ENCODE measurements at regions not wholly inside any gene's neighbourhood (a gene's known extent, or its start where the extent isn't known, plus 50 kb on each side); places are given as distances from the start of the nearest gene placed in this dataset.
A peak's percentile ranks its signal among the peaks of the same experiment; 100 is the strongest.
"Not testable (repeated sequence)": the region's sequence is repeated elsewhere in the genome, so short reads cannot be mapped to it uniquely, and the experiment has no call there.

DNA sequence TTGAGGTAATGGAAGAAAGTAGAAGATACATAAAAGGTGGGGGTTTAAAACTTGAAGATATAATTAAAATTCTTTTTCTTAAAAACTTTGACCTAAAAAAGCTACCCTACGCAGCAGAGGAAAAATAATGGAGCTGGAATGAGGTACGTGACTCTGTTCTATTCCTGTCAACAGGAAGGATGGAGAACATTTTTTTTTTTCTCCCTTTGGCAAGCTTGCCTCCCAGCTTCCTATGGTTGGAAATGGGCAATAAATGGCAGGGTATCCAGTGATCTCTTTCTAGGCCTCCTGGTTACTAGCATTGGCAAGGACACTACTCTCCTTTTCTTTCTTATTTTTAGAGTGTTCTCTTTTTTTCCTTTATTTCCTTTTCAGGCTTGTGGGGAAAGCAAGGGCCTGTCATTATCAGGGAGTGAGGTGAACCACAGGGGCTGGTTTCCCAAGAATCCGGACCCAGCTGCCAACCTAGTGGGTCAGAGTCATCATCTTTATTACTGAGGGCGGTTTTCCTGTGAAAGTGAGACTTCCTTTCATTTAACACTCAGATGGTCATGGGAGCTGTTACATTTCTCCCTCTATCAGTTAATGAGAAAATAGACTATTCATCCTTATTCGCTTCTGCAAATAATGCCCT, 224.6 kb downstream of the SPRY1 start:
- intact Hi-C loops (cut with DNase I) = no loop called here
- DNase-seq = no peak

GRCh38 chr4:123622572-123622971, 226.0 kb downstream of the SPRY1 start:
- no peak for DNase-seq
- intact Hi-C loops (cut with DNase I) = no loop called here

DNA sequence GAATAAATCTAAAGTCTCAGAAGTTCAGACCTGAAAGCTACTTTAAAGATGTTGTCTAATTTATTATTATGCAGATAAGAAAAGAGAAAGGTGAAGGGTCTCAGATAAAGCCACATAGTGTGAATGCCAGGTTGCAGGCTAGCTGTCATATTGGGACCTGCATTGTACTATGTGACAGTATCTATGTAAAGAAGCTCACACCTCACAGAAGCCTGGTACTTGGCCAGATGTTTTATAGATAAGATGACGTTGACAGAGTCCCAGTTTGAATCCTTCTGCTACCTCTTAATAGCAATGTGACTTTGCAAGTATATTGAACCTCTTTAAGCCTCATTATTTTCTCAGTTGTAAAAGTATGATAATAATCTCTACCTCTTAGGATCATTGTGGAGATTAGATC, 227.0 kb downstream of the SPRY1 start:
- no peak for DNase-seq
- intact Hi-C loops (cut with DNase I) = no loop called here

DNA sequence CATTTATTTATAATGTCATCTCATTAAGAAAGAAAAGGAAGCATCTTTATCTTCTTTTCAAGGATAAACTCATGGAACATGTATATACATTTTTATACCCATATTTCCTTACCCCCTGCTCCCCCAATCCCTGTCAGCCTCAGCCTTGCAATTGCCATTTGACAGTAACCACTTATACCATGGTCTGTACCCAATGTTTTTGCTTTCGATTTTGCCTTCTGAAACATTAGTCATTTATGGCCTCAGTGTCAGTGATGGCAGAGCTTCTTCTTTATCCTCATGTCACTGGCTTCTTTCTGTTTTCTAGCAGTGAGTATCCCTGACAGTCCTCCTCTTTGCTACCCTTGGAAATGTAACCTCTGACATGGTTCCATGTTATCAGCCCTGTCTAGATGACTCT, 228.4 kb downstream of the SPRY1 start:
- intact Hi-C loops (cut with DNase I) = no loop called here

DNA sequence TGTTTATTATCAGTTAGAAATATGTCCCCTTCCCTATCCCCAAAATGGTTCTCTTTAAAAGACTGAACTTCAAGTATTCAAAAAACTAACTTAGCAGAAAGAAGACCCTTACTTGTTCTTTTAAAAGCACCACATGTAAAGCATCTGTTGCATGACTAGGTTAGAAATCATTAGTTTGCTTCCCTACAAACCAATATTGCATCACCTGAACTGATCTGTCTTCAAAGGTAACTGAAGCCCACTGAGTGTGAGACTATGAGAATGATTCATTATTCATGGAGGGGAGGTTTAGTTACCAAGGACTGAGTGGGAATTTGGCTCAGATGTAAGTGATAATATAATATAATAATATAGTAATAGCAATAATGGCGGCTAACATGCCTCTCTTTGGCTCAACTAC, 231.7 kb downstream of the SPRY1 start:
- no peak for DNase-seq
- intact Hi-C loops (cut with DNase I) = no loop called here

More for the DNA sequence above, 228.4 kb downstream of the SPRY1 start:
- DNase-seq = no peak

- intact Hi-C loops (cut with DNase I) = no loop called here
- no peak for DNase-seq
Observed at GRCh38 chr4:123631786-123632692, 235.4 kb downstream of the SPRY1 start.

GRCh38 chr4:123632693-123633030, 236.1 kb downstream of the SPRY1 start:
- no peak for DNase-seq
- intact Hi-C loops (cut with DNase I) = no loop called here

- no peak for DNase-seq
- intact Hi-C loops (cut with DNase I) = no loop called here
Observed at GRCh38 chr4:123638834-123639233, 242.2 kb downstream of the SPRY1 start.

- intact Hi-C loops (cut with DNase I) = no loop called here
- no peak for DNase-seq
Observed at GRCh38 chr4:123640271-123640670, 243.7 kb downstream of the SPRY1 start.

- no peak for DNase-seq
- intact Hi-C loops (cut with DNase I) = no loop called here
Observed at GRCh38 chr4:123640824-123641223, 244.2 kb downstream of the SPRY1 start.

DNA sequence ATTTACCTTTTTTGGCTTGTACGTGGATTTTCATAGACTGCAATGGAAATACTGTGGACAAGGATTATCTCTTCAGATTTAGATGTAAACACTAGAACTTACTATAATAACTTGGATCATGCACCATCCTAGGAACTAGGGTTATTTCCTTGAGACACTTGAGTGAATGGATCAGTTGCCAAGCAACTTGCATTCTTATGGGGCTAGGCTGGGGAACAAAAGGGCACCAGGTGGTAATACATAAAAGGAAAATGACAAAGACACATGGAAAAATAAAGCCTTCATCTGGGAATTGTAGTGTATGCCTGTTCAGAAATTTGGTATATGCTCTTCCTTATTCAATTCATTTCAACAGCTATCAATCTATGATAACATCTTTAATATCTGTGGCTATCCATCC, 247.1 kb downstream of the SPRY1 start:
- intact Hi-C loops (cut with DNase I) = no loop called here
- DNase-seq = no peak

GRCh38 chr4:123649250-123649644, 252.7 kb downstream of the SPRY1 start:
- intact Hi-C loops (cut with DNase I) = no loop called here
- DNase-seq = no peak

GRCh38 chr4:123649645-123650391, 253.2 kb downstream of the SPRY1 start:
- intact Hi-C loops (cut with DNase I) = loop anchor here (5.0 to 10.0 kb wide), 2 partner anchors 253 to 545 kb away; partner anchors contain the start of gene SPRY1
- DNase-seq = peak in 1 of 10 donors; percentile 2

GRCh38 chr4:123651066-123651465, 254.5 kb downstream of the SPRY1 start:
- DNase-seq = no peak
- intact Hi-C loops (cut with DNase I) = loop anchor here (5.0 to 10.0 kb wide), 2 partner anchors 254 to 546 kb away; partner anchors contain the start of gene SPRY1

DNA sequence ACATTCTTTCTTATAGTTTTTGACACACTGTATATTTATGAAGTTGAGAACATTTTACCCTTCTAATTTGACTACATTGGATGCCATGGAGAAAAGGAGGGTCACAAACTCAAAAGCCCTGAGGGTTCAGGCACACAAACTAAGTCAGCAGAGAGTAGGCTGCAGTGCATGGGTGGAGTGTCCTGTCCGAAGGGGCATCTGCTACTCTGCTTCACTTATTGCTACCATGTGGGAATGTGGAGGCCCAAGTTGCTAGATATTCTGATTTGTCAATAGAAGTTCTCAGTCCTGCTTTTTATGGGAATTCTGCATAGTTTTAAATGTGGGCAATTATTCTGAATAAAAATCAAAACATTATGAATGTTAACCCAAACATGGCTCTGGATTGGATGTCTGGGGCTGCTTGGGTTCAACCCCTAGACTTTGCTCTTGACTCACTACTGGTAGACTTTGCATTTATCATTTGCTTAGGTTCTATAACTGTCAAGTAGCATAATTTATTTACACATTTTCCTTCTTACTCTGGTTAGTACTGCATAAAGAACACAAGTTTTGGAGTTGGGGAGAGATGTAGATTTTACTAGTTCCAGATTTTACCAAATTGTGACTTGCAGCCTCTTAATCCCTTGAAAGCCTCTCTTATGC, 255.1 kb downstream of the SPRY1 start:
- no peak for DNase-seq
- intact Hi-C loops (cut with DNase I) = loop anchor here (5.0 to 10.0 kb wide), 2 partner anchors 254 to 547 kb away; partner anchors contain the start of gene SPRY1

GRCh38 chr4:123652476-123652875, 255.9 kb downstream of the SPRY1 start:
- no peak for DNase-seq
- intact Hi-C loops (cut with DNase I) = loop anchor here (5.0 to 10.0 kb wide), 2 partner anchors 255 to 548 kb away; partner anchors contain the start of gene SPRY1

GRCh38 chr4:123653236-123653635, 256.6 kb downstream of the SPRY1 start:
- intact Hi-C loops (cut with DNase I) = loop anchor here (5.0 to 10.0 kb wide), 2 partner anchors 256 to 548 kb away; partner anchors contain the start of gene SPRY1
- DNase-seq = no peak

GRCh38 chr4:123656746-123657294, 260.2 kb downstream of the SPRY1 start:
- intact Hi-C loops (cut with DNase I) = loop anchor here (10.0 kb wide), 1 partner anchor 552 kb away; no protein-coding TSS in a partner anchor

DNA sequence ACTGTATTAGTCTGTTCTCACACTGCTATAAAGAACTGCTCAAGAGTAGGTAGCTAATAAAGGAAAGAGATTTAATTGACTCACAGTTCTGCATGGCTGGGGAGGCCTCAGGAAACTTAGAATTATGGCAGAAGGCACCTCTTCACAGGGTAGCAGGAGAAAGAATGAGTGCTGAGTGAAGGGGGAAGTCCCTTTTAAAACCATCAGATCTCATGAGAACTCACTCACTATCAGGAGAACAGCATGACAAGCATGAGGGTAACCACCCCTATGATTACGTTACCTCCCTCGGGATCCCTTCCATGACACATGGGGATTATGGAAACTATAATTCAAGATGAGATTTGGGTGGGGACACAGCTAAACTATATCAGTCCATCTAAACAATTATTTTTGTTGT, 261.0 kb downstream of the SPRY1 start:
- intact Hi-C loops (cut with DNase I) = loop anchor here (10.0 kb wide), 1 partner anchor 553 kb away; no protein-coding TSS in a partner anchor
- not testable (repeated sequence) for DNase-seq

More at GRCh38 chr4:123656746-123657294, 260.2 kb downstream of the SPRY1 start:
- DNase-seq = not testable (repeated sequence)

DNA sequence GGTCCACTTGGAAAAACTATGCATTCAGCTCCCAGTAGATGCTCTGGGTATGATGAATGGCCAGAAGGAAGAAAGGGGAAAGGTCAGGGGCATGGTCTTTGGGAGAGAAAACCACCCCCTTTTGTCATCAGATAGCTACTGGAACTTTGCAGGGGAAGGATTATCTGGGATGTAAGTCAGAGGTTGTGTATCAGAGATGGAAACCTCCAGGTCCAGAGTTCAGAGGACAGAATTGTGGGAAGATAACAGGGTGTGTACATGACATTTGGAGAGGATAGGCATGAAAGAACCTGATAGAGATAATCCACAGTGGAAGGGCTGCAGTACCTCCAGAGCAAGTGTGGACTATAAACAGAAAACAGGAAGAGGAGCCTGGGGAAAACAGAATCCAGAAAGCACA, 262.7 kb downstream of the SPRY1 start:
- no peak for DNase-seq
- intact Hi-C loops (cut with DNase I) = loop anchor here (10.0 kb wide), 1 partner anchor 554 kb away; no protein-coding TSS in a partner anchor

All from posterior cingulate gyrus (tissue), 11 donors.